ENCODE measurements at regions not wholly inside any gene's neighbourhood (a gene's known extent, or its start where the extent isn't known, plus 50 kb on each side); places are given as distances from the start of the nearest gene placed in this dataset.
"Not testable (repeated sequence)": the region's sequence is repeated elsewhere in the genome, so short reads cannot be mapped to it uniquely, and the experiment has no call there.

DNA sequence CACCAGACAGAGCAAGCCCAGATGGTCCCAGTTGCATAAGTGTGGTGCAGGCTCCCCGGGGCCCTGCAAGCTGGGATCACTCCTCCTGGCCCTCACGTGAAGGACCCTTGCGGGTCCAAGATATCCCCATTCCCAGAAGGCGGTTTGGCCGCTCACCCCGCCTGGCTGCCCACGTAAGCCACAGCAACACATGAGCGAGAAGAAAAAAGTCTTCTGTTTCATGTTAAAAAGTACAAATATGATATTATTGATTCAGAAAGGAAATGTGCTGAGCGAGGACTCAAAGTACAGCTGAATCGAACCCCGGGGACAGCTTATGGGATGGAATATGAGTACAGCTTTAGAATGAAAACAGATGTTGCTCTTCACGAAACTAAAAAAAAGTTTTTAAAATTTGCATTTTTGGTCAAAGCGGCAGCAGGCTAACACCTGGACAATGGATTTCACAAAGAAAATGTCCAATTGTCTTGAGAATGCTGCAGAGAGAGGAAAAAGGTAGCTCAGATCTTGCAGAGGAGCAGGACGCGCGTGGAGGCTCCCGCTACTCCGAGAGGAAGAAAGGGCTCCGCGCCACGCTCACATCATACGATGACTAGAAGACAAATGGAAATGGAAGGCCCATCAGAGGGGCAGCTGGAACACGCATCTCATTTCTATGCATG, 427.6 kb downstream of the IRX1 start:
- TF ChIP-seq POLR2A (IDR thresholded peaks at IDR 0.05) = no peak
- TF ChIP-seq POLR2AphosphoS5 (IDR thresholded peaks at IDR 0.05) = no peak
- no peak for TF ChIP-seq EP300 (IDR thresholded peaks at IDR 0.05)
- TF ChIP-seq, protein P1, sequence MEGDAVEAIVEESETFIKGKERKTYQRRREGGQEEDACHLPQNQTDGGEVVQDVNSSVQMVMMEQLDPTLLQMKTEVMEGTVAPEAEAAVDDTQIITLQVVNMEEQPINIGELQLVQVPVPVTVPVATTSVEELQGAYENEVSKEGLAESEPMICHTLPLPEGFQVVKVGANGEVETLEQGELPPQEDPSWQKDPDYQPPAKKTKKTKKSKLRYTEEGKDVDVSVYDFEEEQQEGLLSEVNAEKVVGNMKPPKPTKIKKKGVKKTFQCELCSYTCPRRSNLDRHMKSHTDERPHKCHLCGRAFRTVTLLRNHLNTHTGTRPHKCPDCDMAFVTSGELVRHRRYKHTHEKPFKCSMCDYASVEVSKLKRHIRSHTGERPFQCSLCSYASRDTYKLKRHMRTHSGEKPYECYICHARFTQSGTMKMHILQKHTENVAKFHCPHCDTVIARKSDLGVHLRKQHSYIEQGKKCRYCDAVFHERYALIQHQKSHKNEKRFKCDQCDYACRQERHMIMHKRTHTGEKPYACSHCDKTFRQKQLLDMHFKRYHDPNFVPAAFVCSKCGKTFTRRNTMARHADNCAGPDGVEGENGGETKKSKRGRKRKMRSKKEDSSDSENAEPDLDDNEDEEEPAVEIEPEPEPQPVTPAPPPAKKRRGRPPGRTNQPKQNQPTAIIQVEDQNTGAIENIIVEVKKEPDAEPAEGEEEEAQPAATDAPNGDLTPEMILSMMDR (IDR thresholded peaks at IDR 0.05) = no peak
- peaks cover 0 to 13% (median 3%) of the 10 kb centered on the region in 4 donors for H3K4me1 ChIP-seq
- H3K36me3 ChIP-seq = no peaks in the 10 kb centered on the region
- no peaks in the 10 kb centered on the region for H3K27me3 ChIP-seq
- intact Hi-C loops (cut with DNase I; ENCODE audit: low total_unique reads) = no loop called here
- peaks cover 0 to 13% (median 3%) of the 10 kb centered on the region in 4 donors for H3K9me3 ChIP-seq
- 84 to 88% (median 84%) methylated on average over 23 of the region's 23 CpGs for WGBS, 5 donors
- H3K27ac ChIP-seq = no peak overlapping the region
- peak in 1 of 2 donors; percentile 60 for DNase-seq
- no peak overlapping the region for H3K4me3 ChIP-seq

GRCh38 chr5:4023753-4024335, 428.2 kb downstream of the IRX1 start:
- no peaks in the 10 kb centered on the region for H3K36me3 ChIP-seq
- H3K27ac ChIP-seq = no peak overlapping the region
- H3K4me3 ChIP-seq = no peak overlapping the region
- H3K27me3 ChIP-seq = no peaks in the 10 kb centered on the region
- no peak for DNase-seq
- peaks cover 0 to 13% (median 3%) of the 10 kb centered on the region in 4 donors for H3K9me3 ChIP-seq
- TF ChIP-seq, protein P1 (IDR thresholded peaks at IDR 0.05) = no peak
- no peak for TF ChIP-seq POLR2A (IDR thresholded peaks at IDR 0.05)
- no peak for TF ChIP-seq EP300 (IDR thresholded peaks at IDR 0.05)
- TF ChIP-seq POLR2AphosphoS5 (IDR thresholded peaks at IDR 0.05) = no peak
- intact Hi-C loops (cut with DNase I; ENCODE audit: low total_unique reads) = no loop called here
- H3K4me1 ChIP-seq = peaks cover 0 to 7% (median under 1%) of the 10 kb centered on the region in 4 donors

GRCh38 chr5:4027088-4027734, 431.6 kb downstream of the IRX1 start:
- H3K4me1 ChIP-seq = no peaks in the 10 kb centered on the region
- H3K9me3 ChIP-seq = peaks cover 0 to 12% (median 5%) of the 10 kb centered on the region in 4 donors
- 58 to 68% (median 65%) methylated on average over 17 of the region's 17 CpGs for WGBS, 5 donors
- no peak for DNase-seq
- intact Hi-C loops (cut with DNase I; ENCODE audit: low total_unique reads) = no loop called here
- TF ChIP-seq POLR2AphosphoS5 (IDR thresholded peaks at IDR 0.05) = no peak
- no peak for TF ChIP-seq EP300 (IDR thresholded peaks at IDR 0.05)
- no peak for TF ChIP-seq POLR2A (IDR thresholded peaks at IDR 0.05)
- TF ChIP-seq, protein P1 (IDR thresholded peaks at IDR 0.05) = no peak
- H3K4me3 ChIP-seq = no peak overlapping the region
- no peaks in the 10 kb centered on the region for H3K36me3 ChIP-seq
- H3K27ac ChIP-seq = no peak overlapping the region
- no peaks in the 10 kb centered on the region for H3K27me3 ChIP-seq

DNA sequence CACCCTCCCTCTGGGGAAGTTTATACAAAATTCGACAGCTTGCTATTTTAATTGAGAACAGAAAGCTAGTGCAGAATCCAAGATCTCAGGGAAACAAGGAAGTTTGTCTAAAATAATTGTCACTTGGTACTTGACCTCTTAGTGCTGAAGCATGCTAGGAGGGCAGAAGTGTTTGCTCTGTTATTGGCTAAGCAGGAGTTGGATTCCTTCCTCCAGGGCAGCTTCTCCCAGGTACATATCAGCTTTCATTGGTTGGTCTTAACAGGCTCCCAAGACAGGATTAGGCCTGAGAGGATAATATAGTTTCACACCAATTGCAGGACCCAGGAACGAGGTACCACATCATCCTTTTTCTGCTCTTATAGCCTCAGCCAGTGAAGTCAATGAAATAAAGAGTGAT, 432.8 kb downstream of the IRX1 start:
- Histone ChIP-seq H3K27ac (no peak overlapping the region), H3K27me3 (no peaks in the 10 kb centered on the region), H3K9me3 (peaks cover 0 to 8% (median 4%) of the 10 kb centered on the region in 4 donors), H3K4me1 (no peaks in the 10 kb centered on the region), H3K36me3 (no peaks in the 10 kb centered on the region), H3K4me3 (no peak overlapping the region)
- no peak for TF ChIP-seq POLR2A (IDR thresholded peaks at IDR 0.05)
- no peak for TF ChIP-seq POLR2AphosphoS5 (IDR thresholded peaks at IDR 0.05)
- TF ChIP-seq, protein P1 (IDR thresholded peaks at IDR 0.05) = no peak
- TF ChIP-seq EP300 (IDR thresholded peaks at IDR 0.05) = no peak
- DNase-seq = no peak
- WGBS, 5 donors = 29 to 46% (median 42%) methylated on average over 2 of the region's 2 CpGs
- intact Hi-C loops (cut with DNase I; ENCODE audit: low total_unique reads) = no loop called here

- H3K27me3 ChIP-seq; intact Hi-C loops (cut with DNase I; ENCODE audit: low total_unique reads); H3K36me3 ChIP-seq; H3K9me3 ChIP-seq; H3K4me3 ChIP-seq; DNase-seq; H3K27ac ChIP-seq; H3K4me1 ChIP-seq: not testable (repeated sequence)
- 68 to 80% (median 75%) methylated on average over 1 of the region's 1 CpG for WGBS, 5 donors
Measured at GRCh38 chr5:4033546-4033945, 437.9 kb downstream of the IRX1 start.
